22Rv1 (cell line): ENCODE measurements at regions not wholly inside any gene's neighbourhood (a gene's known extent, or its start where the extent isn't known, plus 50 kb on each side); places are given as distances from the start of the nearest gene placed in this dataset.

Source experiments
- H3K27ac ChIP-seq: fragments of 450-650 bp; 2 replicates; pipeline ENCODE4 v1.5.1; 2017
- CTCF ChIP-seq: fragments of 450-650 bp; IDR thresholded peaks from 2 replicates; pipeline ENCODE4 v1.5.1; 2017; ENCODE audit warnings: mild to moderate bottlenecking
- ZFX ChIP-seq: fragments of 450-650 bp; IDR thresholded peaks from 2 replicates; pipeline ENCODE4 v1.6.1; 2017; ENCODE audit warnings: antibody characterized with exemption, borderline replicate concordance

GRCh38 chr16:85380905-85381737, 232.0 kb upstream of the GSE1 start:
- no peak overlapping the region for H3K27ac ChIP-seq
- no peak for TF ChIP-seq CTCF
- no peak for TF ChIP-seq ZFX

- no peak for TF ChIP-seq CTCF
- no peak for TF ChIP-seq ZFX
- H3K27ac ChIP-seq, result no peak overlapping the region
Measured at GRCh38 chr16:85381738-85382592, 231.2 kb upstream of the GSE1 start.

GRCh38 chr16:85382717-85383118, 230.4 kb upstream of the GSE1 start:
- TF ChIP-seq CTCF (no peak), ZFX (no peak)
- H3K27ac ChIP-seq, result no peak overlapping the region

- peak overlapping the region; percentile 90 for H3K27ac ChIP-seq
- TF ChIP-seq CTCF, result no peak
- TF ChIP-seq ZFX, result no peak
Measured at GRCh38 chr16:85383836-85384832, 229.0 kb upstream of the GSE1 start.

GRCh38 chr16:85384833-85385462, 228.2 kb upstream of the GSE1 start:
- no peak for TF ChIP-seq CTCF
- TF ChIP-seq ZFX, result no peak
- peak overlapping the region; percentile 90 for H3K27ac ChIP-seq
